ENCODE measurements at regions not wholly inside any gene's neighbourhood (a gene's known extent, or its start where the extent isn't known, plus 50 kb on each side); places are given as distances from the start of the nearest gene placed in this dataset.

DNA sequence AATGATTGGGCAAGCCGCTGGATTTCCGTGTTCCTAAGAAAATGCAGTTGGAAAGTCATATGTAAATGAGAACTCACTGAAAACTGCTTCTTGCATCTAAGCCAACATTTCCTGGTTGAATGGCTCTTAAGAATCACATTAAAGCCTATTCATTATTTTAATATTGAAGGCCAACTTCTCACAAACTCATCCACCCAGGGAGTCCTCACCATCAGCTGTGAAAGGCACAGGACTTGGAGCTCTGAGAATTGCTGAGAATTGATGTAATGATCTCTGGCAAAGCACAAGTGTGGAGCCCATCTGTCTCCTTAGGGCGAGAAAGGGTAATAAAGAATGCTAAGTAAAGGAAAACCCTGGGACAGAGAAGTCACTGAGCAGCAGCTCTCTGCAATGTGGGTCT, 55.9 kb upstream of the APCDD1 start:
- H3K4me1 ChIP-seq (ENCODE audit: insufficient read depth, low read length) = peaks cover 5% of the 10 kb centered on the region; the same call in 1 of the 2 replicates
- WGBS (ENCODE audit: extremely low coverage, insufficient read length, low lambda C conversion rate) = no CpG with 5 or more reads among the region's 3 CpGs
- H2BK15ac ChIP-seq (ENCODE audit: low read depth, low read length) = no peak overlapping the region
- peak overlapping the region in 1 of 3 experiments; percentile 84; a peak in 2 of 7 replicates for H3K27ac Mint-ChIP-seq
- H3T11ph ChIP-seq (ENCODE audit: low read length) = no peak overlapping the region
- H3K4ac ChIP-seq (ENCODE audit: low read depth, low read length) = no peak overlapping the region
- no peak overlapping the region for H2AFZ ChIP-seq (ENCODE audit: low read length)
- no peak overlapping the region for H2BK5ac ChIP-seq (ENCODE audit: insufficient read length, low read length)
- no peak overlapping the region for H3K14ac ChIP-seq (ENCODE audit: insufficient read depth, low read length)
- H2BK120ac ChIP-seq (ENCODE audit: low read depth, low read length, poor library complexity, severe bottlenecking) = no peak overlapping the region
- no peak overlapping the region for H2AK5ac ChIP-seq (ENCODE audit: insufficient read length, low read length)
- no peak overlapping the region for H2BK12ac ChIP-seq (ENCODE audit: insufficient read length, low read depth, low read length)
- peaks cover 16% of the 10 kb centered on the region in 2 experiments for H3K4me1 Mint-ChIP-seq
- H3K79me2 ChIP-seq (ENCODE audit: insufficient read depth, low read length) = no peaks in the 10 kb centered on the region
- no peaks in the 10 kb centered on the region for H3K79me1 ChIP-seq (ENCODE audit: insufficient read depth, low read depth, low read length, poor library complexity, severe bottlenecking)
- H4K20me1 ChIP-seq (ENCODE audit: control insufficient read depth, insufficient read depth, insufficient read length) = no peaks in the 10 kb centered on the region
- no peaks in the 10 kb centered on the region for H3K9me3 ChIP-seq (ENCODE audit: control insufficient read depth, low read depth, low read length)
- H3K56ac ChIP-seq (ENCODE audit: insufficient read length, low read depth, low read length) = no peak overlapping the region
- no peak overlapping the region for H3K9ac ChIP-seq (ENCODE audit: extremely low read depth, insufficient read length, low read length)
- no peaks in the 10 kb centered on the region; a peak in 2 of 5 replicates for H3K9me3 Mint-ChIP-seq
- H3K4me2 ChIP-seq (ENCODE audit: insufficient read depth, insufficient read length, low read length) = no peak overlapping the region
- no peak overlapping the region for H4K5ac ChIP-seq (ENCODE audit: insufficient read length, low read depth, low read length)
- H3K27ac ChIP-seq (ENCODE audit: insufficient read length, low read depth, low read length) = no peak overlapping the region
- no peak overlapping the region for H3K18ac ChIP-seq (ENCODE audit: insufficient read length, low read depth, low read length)
- H2BK20ac ChIP-seq (ENCODE audit: low read depth, low read length, poor library complexity, severe bottlenecking) = no peak overlapping the region
- H3K4me3 Mint-ChIP-seq = no peak overlapping the region
- peaks cover 3% of the 10 kb centered on the region; the same call in 1 of the 2 replicates for H3K27me3 Mint-ChIP-seq (ENCODE audit: low read depth)
- no peak for DNase-seq
- no peaks in the 10 kb centered on the region for H3K36me3 Mint-ChIP-seq (ENCODE audit: insufficient read depth in 1 of 3, low read depth in 3 of 3)
- no peak overlapping the region for H4K8ac ChIP-seq (replicated peaks; ENCODE audit: insufficient read length, low read depth, low read length)
- H3K23ac ChIP-seq (ENCODE audit: insufficient read length, low read depth, low read length) = no peak overlapping the region
- TF ChIP-seq, protein P1, sequence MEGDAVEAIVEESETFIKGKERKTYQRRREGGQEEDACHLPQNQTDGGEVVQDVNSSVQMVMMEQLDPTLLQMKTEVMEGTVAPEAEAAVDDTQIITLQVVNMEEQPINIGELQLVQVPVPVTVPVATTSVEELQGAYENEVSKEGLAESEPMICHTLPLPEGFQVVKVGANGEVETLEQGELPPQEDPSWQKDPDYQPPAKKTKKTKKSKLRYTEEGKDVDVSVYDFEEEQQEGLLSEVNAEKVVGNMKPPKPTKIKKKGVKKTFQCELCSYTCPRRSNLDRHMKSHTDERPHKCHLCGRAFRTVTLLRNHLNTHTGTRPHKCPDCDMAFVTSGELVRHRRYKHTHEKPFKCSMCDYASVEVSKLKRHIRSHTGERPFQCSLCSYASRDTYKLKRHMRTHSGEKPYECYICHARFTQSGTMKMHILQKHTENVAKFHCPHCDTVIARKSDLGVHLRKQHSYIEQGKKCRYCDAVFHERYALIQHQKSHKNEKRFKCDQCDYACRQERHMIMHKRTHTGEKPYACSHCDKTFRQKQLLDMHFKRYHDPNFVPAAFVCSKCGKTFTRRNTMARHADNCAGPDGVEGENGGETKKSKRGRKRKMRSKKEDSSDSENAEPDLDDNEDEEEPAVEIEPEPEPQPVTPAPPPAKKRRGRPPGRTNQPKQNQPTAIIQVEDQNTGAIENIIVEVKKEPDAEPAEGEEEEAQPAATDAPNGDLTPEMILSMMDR (conservative IDR thresholded peaks at IDR 0.05) = no peak
- H3K23me2 ChIP-seq (ENCODE audit: insufficient read length, low read depth, low read length, poor library complexity, severe bottlenecking) = no peaks in the 10 kb centered on the region
- no peaks in the 10 kb centered on the region for H3K27me3 ChIP-seq (ENCODE audit: insufficient read depth, low read length)
- no peak overlapping the region for H4K91ac ChIP-seq (ENCODE audit: insufficient read length, low read depth, low read length)

Data from H9 (cell line).